Breast epithelium (tissue), 4 donors: ENCODE measurements at regions not wholly inside any gene's neighbourhood (a gene's known extent, or its start where the extent isn't known, plus 50 kb on each side); places are given as distances from the start of the nearest gene placed in this dataset.
"Not testable (repeated sequence)": the region's sequence is repeated elsewhere in the genome, so short reads cannot be mapped to it uniquely, and the experiment has no call there.

Source experiments
- DNase-seq, 2 donors: peaks; one replicate each; pipeline ENCODE4 v3.0.0-alpha.2; 2019; ENCODE audit warnings: low spot score in 2 of 2
- H3K27ac ChIP-seq, 2 donors: fragments of 200-600 bp; sonication (generic) in 1 of 2; one replicate each; pipeline ENCODE4 v1.5.1; 2016 to 2019; ENCODE audit warnings: mild to moderate bottlenecking in 1 of 2
- H3K27me3 ChIP-seq, 2 donors: fragments of 200-600 bp; sonication (generic) in 1 of 2; one replicate each; pipeline versions ENCODE4 v1.5.1 to v1.6.0; 2017 to 2019; ENCODE audit warnings: control low read depth in 1 of 2, mild to moderate bottlenecking in 1 of 2
- H3K36me3 ChIP-seq: fragments of 200-600 bp; one replicate; pipeline ENCODE4 v1.5.1; 2019
- H3K4me1 ChIP-seq, 2 donors: fragments of 200-600 bp; sonication (generic); one replicate each; pipeline ENCODE4 v1.5.1; 2016 to 2019; ENCODE audit warnings: control low read depth in 1 of 2
- H3K4me3 ChIP-seq, 3 donors: fragments of 200-600 bp; sonication (generic); 1 replicate in 2 of 3; 2 replicates in 1 of 3; pipeline ENCODE4 v1.5.1; 2016 to 2019; ENCODE audit warnings: mild to moderate bottlenecking in 3 of 3, moderate library complexity in 2 of 3
- H3K9me3 ChIP-seq, 2 donors: fragments of 200-600 bp; sonication (generic) in 1 of 2; one replicate each; pipeline ENCODE4 v1.5.1; 2016 to 2019; ENCODE audit warnings: control low read depth in 1 of 2
- CTCF ChIP-seq, 3 donors: fragments of 450-650 bp; IDR thresholded peaks; one replicate each; pipeline ENCODE4 v1.5.1; 2016 to 2017; ENCODE audit warnings: antibody characterized with exemption in 3 of 3, mild to moderate bottlenecking in 3 of 3, moderate library complexity in 3 of 3
- POLR2A ChIP-seq: fragments of 450-650 bp; IDR thresholded peaks from one replicate; pipeline ENCODE4 v1.6.1; 2016; ENCODE audit warnings: antibody characterized with exemption, mild to moderate bottlenecking, moderate library complexity
- POLR2AphosphoS5 ChIP-seq, 3 donors: sonication (generic); formaldehyde crosslinking; IDR thresholded peaks; one replicate each; pipeline ENCODE4 v1.6.1; 2017; ENCODE audit warnings: antibody characterized with exemption in 3 of 3
- intact Hi-C: fragments of 100-400 bp; cut with DNase I; formaldehyde crosslinking; loops from one replicate; pipeline ENCODE4 v1.15.1; 2023; ENCODE audit warnings: low total_unique reads

- no peak overlapping the region for H3K27ac ChIP-seq
- no peak for TF ChIP-seq POLR2A
- TF ChIP-seq CTCF (IDR thresholded peaks at IDR 0.05), result no peak
- no peak for TF ChIP-seq POLR2AphosphoS5 (IDR thresholded peaks at IDR 0.05)
- no peaks in the 10 kb centered on the region for H3K4me1 ChIP-seq
- no peak overlapping the region for H3K4me3 ChIP-seq
- no peaks in the 10 kb centered on the region for H3K9me3 ChIP-seq
- H3K36me3 ChIP-seq, result no peaks in the 10 kb centered on the region
- intact Hi-C loops, result no loop called here
- no peaks in the 10 kb centered on the region for H3K27me3 ChIP-seq
- DNase-seq, result no peak
Measured at GRCh38 chr13:66076417-66076816, 1153.7 kb downstream of the PCDH9 start.

GRCh38 chr13:66074018-66074615 is 1156.0 kb downstream of the PCDH9 start:
- no peak overlapping the region for H3K4me3 ChIP-seq
- intact Hi-C loops, result no loop called here

GRCh38 chr13:66072097-66072496 is 1158.0 kb downstream of the PCDH9 start:
- DNase-seq, intact Hi-C loops, H3K27me3 ChIP-seq, H3K4me1 ChIP-seq, H3K9me3 ChIP-seq, H3K4me3 ChIP-seq, H3K27ac ChIP-seq, H3K36me3 ChIP-seq: not testable (repeated sequence)

More at GRCh38 chr13:66074018-66074615, 1156.0 kb downstream of the PCDH9 start:
- no peak for TF ChIP-seq POLR2AphosphoS5 (IDR thresholded peaks at IDR 0.05)
- TF ChIP-seq CTCF (IDR thresholded peaks at IDR 0.05), result no peak
- no peak for TF ChIP-seq POLR2A
- H3K27me3 ChIP-seq, result no peaks in the 10 kb centered on the region
- DNase-seq, result no peak
- no peak overlapping the region for H3K27ac ChIP-seq
- H3K4me1 ChIP-seq, result no peaks in the 10 kb centered on the region
- H3K9me3 ChIP-seq, result no peaks in the 10 kb centered on the region
- no peaks in the 10 kb centered on the region for H3K36me3 ChIP-seq

GRCh38 chr13:66071608-66072007 is 1158.5 kb downstream of the PCDH9 start:
- Histone ChIP-seq H3K4me1 (no peaks in the 10 kb centered on the region), H3K9me3 (no peaks in the 10 kb centered on the region), H3K27me3 (no peaks in the 10 kb centered on the region), H3K36me3 (no peaks in the 10 kb centered on the region), H3K4me3 (no peak overlapping the region), H3K27ac (no peak overlapping the region)
- intact Hi-C loops, result no loop called here
- TF ChIP-seq POLR2A (no peak), POLR2AphosphoS5 (IDR thresholded peaks at IDR 0.05) (no peak), CTCF (IDR thresholded peaks at IDR 0.05) (no peak)
- no peak for DNase-seq

- DNase-seq, result no peak
- intact Hi-C loops, result no loop called here
- no peak overlapping the region for H3K4me3 ChIP-seq
- no peaks in the 10 kb centered on the region for H3K27me3 ChIP-seq
- H3K27ac ChIP-seq, result no peak overlapping the region
- TF ChIP-seq POLR2AphosphoS5 (IDR thresholded peaks at IDR 0.05) (no peak), CTCF (IDR thresholded peaks at IDR 0.05) (no peak), POLR2A (no peak)
- no peaks in the 10 kb centered on the region for H3K9me3 ChIP-seq
- H3K4me1 ChIP-seq, result no peaks in the 10 kb centered on the region
- H3K36me3 ChIP-seq, result no peaks in the 10 kb centered on the region
Measured at GRCh38 chr13:66071029-66071428, 1159.1 kb downstream of the PCDH9 start.

- Histone ChIP-seq H3K36me3 (no peaks in the 10 kb centered on the region), H3K27ac (no peak overlapping the region), H3K4me3 (no peak overlapping the region), H3K4me1 (no peaks in the 10 kb centered on the region), H3K27me3 (no peaks in the 10 kb centered on the region), H3K9me3 (no peaks in the 10 kb centered on the region)
- intact Hi-C loops, result no loop called here
- TF ChIP-seq POLR2A (no peak), POLR2AphosphoS5 (IDR thresholded peaks at IDR 0.05) (no peak), CTCF (IDR thresholded peaks at IDR 0.05) (no peak)
- no peak for DNase-seq
Measured at GRCh38 chr13:66069570-66069969, 1160.6 kb downstream of the PCDH9 start.
